Fibroblast of skin of back (primary cell): ENCODE measurements at regions not wholly inside any gene's neighbourhood (a gene's known extent, or its start where the extent isn't known, plus 50 kb on each side); places are given as distances from the start of the nearest gene placed in this dataset.

Experiments
- DNase-seq: peaks from one replicate; pipeline ENCODE4 v3.0.0-alpha.2; 2013

- DNase-seq = peak; percentile 53
Observed at GRCh38 chr15:95994418-95994817, 336.1 kb upstream of the NR2F2 start.

GRCh38 chr15:95995375-95996168 is 334.9 kb upstream of the NR2F2 start:
- peak; percentile 12 for DNase-seq

GRCh38 chr15:95996494-95996893 is 334.0 kb upstream of the NR2F2 start:
- no peak for DNase-seq

- DNase-seq = no peak
Observed at GRCh38 chr15:95998935-95999334, 331.6 kb upstream of the NR2F2 start.

GRCh38 chr15:96002890-96003859 is 327.3 kb upstream of the NR2F2 start:
- no peak for DNase-seq

GRCh38 chr15:96005906-96006305 is 324.6 kb upstream of the NR2F2 start:
- no peak for DNase-seq

GRCh38 chr15:96011136-96011535 is 319.4 kb upstream of the NR2F2 start:
- DNase-seq = no peak

GRCh38 chr15:96014939-96015338 is 315.6 kb upstream of the NR2F2 start:
- DNase-seq = no peak

GRCh38 chr15:96019114-96019513 is 311.4 kb upstream of the NR2F2 start:
- no peak for DNase-seq

- DNase-seq = no peak
Observed at GRCh38 chr15:96020133-96020532, 310.4 kb upstream of the NR2F2 start.

- no peak for DNase-seq
Observed at GRCh38 chr15:96020797-96021196, 309.7 kb upstream of the NR2F2 start.

GRCh38 chr15:96023081-96023480 is 307.4 kb upstream of the NR2F2 start:
- no peak for DNase-seq

- DNase-seq = no peak
Observed at GRCh38 chr15:96027501-96027900, 303.0 kb upstream of the NR2F2 start.

- no peak for DNase-seq
Observed at GRCh38 chr15:96028620-96029019, 301.9 kb upstream of the NR2F2 start.

GRCh38 chr15:96029172-96029571 is 301.3 kb upstream of the NR2F2 start:
- no peak for DNase-seq

- no peak for DNase-seq
Observed at GRCh38 chr15:96031426-96032110, 298.9 kb upstream of the NR2F2 start.

GRCh38 chr15:96035091-96035490 is 295.4 kb upstream of the NR2F2 start:
- DNase-seq = no peak

- DNase-seq = no peak
Observed at GRCh38 chr15:96035635-96036034, 294.9 kb upstream of the NR2F2 start.

- DNase-seq = peak; percentile 26
Observed at GRCh38 chr15:96037584-96037983, 292.9 kb upstream of the NR2F2 start.

GRCh38 chr15:96038131-96038530 is 292.4 kb upstream of the NR2F2 start:
- no peak for DNase-seq

- peak; percentile 27 for DNase-seq
Observed at GRCh38 chr15:96038650-96039049, 291.9 kb upstream of the NR2F2 start.

- no peak for DNase-seq
Observed at GRCh38 chr15:96041982-96042733, 288.3 kb upstream of the NR2F2 start.
